Endothelial cell (in vitro differentiated cells): ENCODE measurements at regions not wholly inside any gene's neighbourhood (a gene's known extent, or its start where the extent isn't known, plus 50 kb on each side); places are given as distances from the start of the nearest gene placed in this dataset.

Source experiments
- DNase-seq: peaks from one replicate; pipeline ENCODE4 v3.0.0; 2021; ENCODE audit warnings: low spot score
- H3K27ac Mint-ChIP-seq: one replicate; pipeline ENCODE4 v1.8.0; 2021; ENCODE audit warnings: mixed read lengths, inconsistent platforms; ENCODE audit not compliant: unreplicated experiment
- H3K27me3 Mint-ChIP-seq: one replicate; pipeline ENCODE4 v1.8.0; 2021; ENCODE audit warnings: mild to moderate bottlenecking, moderate library complexity, mixed read lengths, inconsistent platforms; ENCODE audit not compliant: unreplicated experiment
- H3K36me3 Mint-ChIP-seq: one replicate; pipeline ENCODE4 v1.8.0; 2021; ENCODE audit warnings: mild to moderate bottlenecking, low read depth, mixed read lengths, inconsistent platforms; ENCODE audit not compliant: unreplicated experiment
- H3K4me1 Mint-ChIP-seq: one replicate; pipeline ENCODE4 v1.8.0; 2021; ENCODE audit warnings: mild to moderate bottlenecking, mixed read lengths, inconsistent platforms; ENCODE audit not compliant: unreplicated experiment
- H3K4me3 Mint-ChIP-seq: one replicate; pipeline ENCODE4 v1.8.0; 2021; ENCODE audit warnings: mild to moderate bottlenecking, mixed read lengths, inconsistent platforms; ENCODE audit not compliant: unreplicated experiment
- H3K9me3 Mint-ChIP-seq: one replicate; pipeline ENCODE4 v1.8.0; 2021; ENCODE audit warnings: mixed read lengths, inconsistent platforms; ENCODE audit not compliant: unreplicated experiment
- CTCF ChIP-seq: fragments of 200-600 bp; sonication (generic); IDR thresholded peaks from one replicate; pipeline ENCODE4 v1.5.0; 2021; ENCODE audit warnings: antibody characterized with exemption; ENCODE audit not compliant: unreplicated experiment

- Mint-ChIP-seq H3K27ac (no peak overlapping the region), H3K4me3 (no peak overlapping the region), H3K9me3 (no peaks in the 10 kb centered on the region), H3K4me1 (no peaks in the 10 kb centered on the region), H3K36me3 (no peaks in the 10 kb centered on the region), H3K27me3 (no peaks in the 10 kb centered on the region)
- TF ChIP-seq CTCF = no peak
- DNase-seq = no peak
Observed at GRCh38 chr21:19776076-19776475, 1222.1 kb upstream of the NCAM2 start.

GRCh38 chr21:19781881-19782652, 1216.1 kb upstream of the NCAM2 start:
- Mint-ChIP-seq H3K4me1 (no peaks in the 10 kb centered on the region), H3K27me3 (peaks cover 1% of the 10 kb centered on the region), H3K4me3 (no peak overlapping the region), H3K27ac (no peak overlapping the region), H3K36me3 (no peaks in the 10 kb centered on the region), H3K9me3 (no peaks in the 10 kb centered on the region)
- DNase-seq = no peak
- TF ChIP-seq CTCF = no peak

- DNase-seq = no peak
- no peak overlapping the region for H3K27ac Mint-ChIP-seq
- no peaks in the 10 kb centered on the region for H3K4me1 Mint-ChIP-seq
- peaks cover 1% of the 10 kb centered on the region for H3K27me3 Mint-ChIP-seq
- H3K9me3 Mint-ChIP-seq = no peaks in the 10 kb centered on the region
- H3K4me3 Mint-ChIP-seq = no peak overlapping the region
- no peaks in the 10 kb centered on the region for H3K36me3 Mint-ChIP-seq
- TF ChIP-seq CTCF = no peak
Observed at GRCh38 chr21:19785941-19786340, 1212.3 kb upstream of the NCAM2 start.

- H3K4me3 Mint-ChIP-seq = no peak overlapping the region
- no peaks in the 10 kb centered on the region for H3K27me3 Mint-ChIP-seq
- no peak for DNase-seq
- TF ChIP-seq CTCF = no peak
- no peaks in the 10 kb centered on the region for H3K36me3 Mint-ChIP-seq
- H3K27ac Mint-ChIP-seq = no peak overlapping the region
- H3K9me3 Mint-ChIP-seq = no peaks in the 10 kb centered on the region
- H3K4me1 Mint-ChIP-seq = no peaks in the 10 kb centered on the region
Observed at GRCh38 chr21:19792004-19792403, 1206.2 kb upstream of the NCAM2 start.

- no peaks in the 10 kb centered on the region for H3K9me3 Mint-ChIP-seq
- no peak overlapping the region for H3K27ac Mint-ChIP-seq
- no peak for DNase-seq
- peaks cover 1% of the 10 kb centered on the region for H3K27me3 Mint-ChIP-seq
- H3K4me3 Mint-ChIP-seq = no peak overlapping the region
- no peak for TF ChIP-seq CTCF
- no peaks in the 10 kb centered on the region for H3K36me3 Mint-ChIP-seq
- no peaks in the 10 kb centered on the region for H3K4me1 Mint-ChIP-seq
Observed at GRCh38 chr21:19807201-19807600, 1191.0 kb upstream of the NCAM2 start.
